ENCODE measurements at regions not wholly inside any gene's neighbourhood (a gene's known extent, or its start where the extent isn't known, plus 50 kb on each side); places are given as distances from the start of the nearest gene placed in this dataset.

DNA sequence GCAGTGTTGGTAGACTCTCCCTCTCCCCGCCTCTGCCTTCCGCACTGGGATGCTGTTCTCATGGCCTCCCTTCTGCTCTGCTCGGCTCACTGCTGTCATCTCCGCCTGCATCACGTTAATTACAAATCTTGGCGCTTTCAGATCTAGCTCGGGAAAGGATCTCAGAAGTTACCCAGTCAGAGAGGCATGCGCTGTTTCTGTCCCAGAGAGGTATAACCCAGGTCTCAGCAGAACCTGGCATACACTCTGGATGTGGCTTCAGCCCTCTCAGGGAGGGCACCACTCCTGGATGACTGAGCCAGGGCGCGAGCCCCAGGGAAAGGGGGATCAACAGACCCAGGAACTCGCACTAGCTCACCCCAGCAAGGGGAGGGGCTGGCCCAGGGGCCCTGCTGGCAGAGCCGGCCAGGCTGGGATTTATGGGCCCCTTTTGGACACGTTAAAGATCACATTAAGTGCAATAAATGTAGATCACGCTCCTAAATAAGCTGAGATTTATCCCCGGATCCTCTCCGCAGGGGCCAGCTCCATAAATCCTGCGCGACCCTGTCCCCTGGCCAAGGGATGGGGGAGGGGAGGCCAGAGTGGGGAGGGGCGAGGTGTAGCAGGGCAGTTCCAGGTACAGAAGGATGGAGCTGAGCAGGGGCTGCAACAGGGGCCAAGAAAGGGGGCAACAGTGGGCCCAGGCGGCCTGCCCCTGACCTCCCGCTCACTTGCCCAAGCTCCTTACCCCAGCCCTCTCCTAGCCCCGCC lies 101.3 kb upstream of the ZBTB40 start:
- Mint-ChIP-seq H3K4me3 (no peak overlapping the region), H3K4me1 (ENCODE audit: low read depth) (peaks cover 12% of the 10 kb centered on the region), H3K9me3 (no peaks in the 10 kb centered on the region), H3K27me3 (ENCODE audit: low read depth) (peaks cover 62% of the 10 kb centered on the region), H3K36me3 (ENCODE audit: insufficient read depth) (no peaks in the 10 kb centered on the region)
- DNase-seq (no peak), ATAC-seq (no peak)

GRCh38 chr1:22350924-22351767 lies 100.5 kb upstream of the ZBTB40 start:
- peaks cover 59% of the 10 kb centered on the region for H3K27me3 Mint-ChIP-seq (ENCODE audit: low read depth)
- H3K36me3 Mint-ChIP-seq (ENCODE audit: insufficient read depth), result no peaks in the 10 kb centered on the region
- H3K4me1 Mint-ChIP-seq (ENCODE audit: low read depth), result peaks cover 12% of the 10 kb centered on the region
- no peak for ATAC-seq
- H3K4me3 Mint-ChIP-seq, result no peak overlapping the region
- H3K9me3 Mint-ChIP-seq, result no peaks in the 10 kb centered on the region
- no peak for DNase-seq

DNA sequence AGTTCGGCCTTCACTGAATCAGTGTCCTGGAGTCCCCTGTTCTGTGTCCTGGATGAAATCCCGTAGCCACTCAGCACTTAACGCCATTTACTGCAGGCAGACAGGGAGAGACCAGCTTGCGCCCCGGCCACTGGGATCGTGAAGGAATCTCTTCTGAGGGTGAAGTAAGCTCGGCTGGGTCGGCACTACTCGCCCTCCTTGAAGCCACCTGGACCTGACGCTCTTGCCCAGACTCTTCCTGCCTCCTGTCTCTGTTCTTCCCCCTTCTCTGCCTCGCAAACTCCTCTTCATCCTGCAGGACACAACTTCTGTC lies 99.9 kb upstream of the ZBTB40 start:
- H3K4me1 Mint-ChIP-seq (ENCODE audit: low read depth), result peaks cover 12% of the 10 kb centered on the region
- no peaks in the 10 kb centered on the region for H3K9me3 Mint-ChIP-seq
- ATAC-seq, result no peak
- no peak for DNase-seq
- no peaks in the 10 kb centered on the region for H3K36me3 Mint-ChIP-seq (ENCODE audit: insufficient read depth)
- peaks cover 54% of the 10 kb centered on the region for H3K27me3 Mint-ChIP-seq (ENCODE audit: low read depth)
- H3K4me3 Mint-ChIP-seq, result no peak overlapping the region

DNA sequence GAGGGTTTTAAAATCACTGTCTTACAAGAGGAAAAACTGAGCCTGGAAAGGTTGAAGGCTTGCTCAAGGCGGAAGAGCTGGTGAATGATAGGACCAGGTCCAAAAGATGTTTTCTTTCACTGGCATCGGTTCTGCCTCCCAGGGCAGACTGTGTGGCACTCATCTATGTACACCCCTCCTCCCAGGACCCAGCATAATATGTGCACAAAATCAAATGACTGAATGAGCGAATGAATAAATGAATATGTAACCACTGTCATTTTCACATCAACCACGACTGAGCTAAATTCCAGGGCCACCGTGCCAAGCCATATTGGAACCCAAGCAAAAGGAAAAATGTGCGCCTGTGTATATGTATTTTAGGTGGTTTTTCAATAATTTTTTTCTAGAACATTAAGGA lies 99.3 kb upstream of the ZBTB40 start:
- DNase-seq (no peak), ATAC-seq (no peak)
- H3K4me3 Mint-ChIP-seq, result no peak overlapping the region
- no peaks in the 10 kb centered on the region for H3K9me3 Mint-ChIP-seq
- peaks cover 12% of the 10 kb centered on the region for H3K4me1 Mint-ChIP-seq (ENCODE audit: low read depth)
- peaks cover 58% of the 10 kb centered on the region for H3K27me3 Mint-ChIP-seq (ENCODE audit: low read depth)
- H3K36me3 Mint-ChIP-seq (ENCODE audit: insufficient read depth), result no peaks in the 10 kb centered on the region

DNA sequence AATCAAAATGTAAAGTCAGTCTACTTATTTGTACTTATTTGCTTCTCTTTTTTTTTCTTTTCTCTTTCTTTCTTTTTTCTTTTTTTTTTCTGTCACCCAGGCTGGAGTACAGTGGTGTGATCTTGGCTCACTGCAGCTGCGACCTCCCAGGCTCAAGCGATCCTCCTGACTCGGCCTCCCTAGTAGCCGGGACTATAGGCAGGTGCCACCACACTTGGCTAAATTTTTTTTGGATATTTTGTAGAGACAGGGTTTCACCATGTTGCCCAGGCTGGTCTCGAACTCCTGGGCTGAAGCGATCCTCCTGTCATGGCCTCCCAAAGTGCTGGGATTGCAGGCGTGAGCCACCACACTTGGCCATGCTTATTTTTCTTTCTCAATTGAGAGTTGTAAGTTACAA lies 98.8 kb upstream of the ZBTB40 start:
- no peaks in the 10 kb centered on the region for H3K9me3 Mint-ChIP-seq

DNA sequence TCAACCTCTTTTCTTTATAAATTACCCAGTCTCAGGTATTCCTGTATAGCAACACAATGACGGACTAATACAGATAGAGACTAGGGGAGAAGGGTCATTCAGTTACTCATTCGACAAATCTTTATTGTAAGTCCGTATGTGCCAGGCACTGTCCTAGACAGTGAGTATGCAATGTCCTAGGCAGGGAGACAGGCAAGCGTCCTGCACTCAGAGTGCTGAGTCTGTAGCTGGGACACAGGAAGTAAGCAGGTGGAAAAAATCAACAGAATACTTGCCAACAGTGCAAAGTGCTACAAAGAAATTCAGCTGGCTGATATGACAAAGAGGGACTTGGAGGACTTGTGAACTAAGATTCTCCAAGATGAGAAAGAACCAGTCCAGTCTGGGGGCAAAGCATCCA lies 92.2 kb upstream of the ZBTB40 start:
- Mint-ChIP-seq H3K4me3 (no peak overlapping the region), H3K4me1 (ENCODE audit: low read depth) (no peaks in the 10 kb centered on the region), H3K9me3 (no peaks in the 10 kb centered on the region), H3K36me3 (ENCODE audit: insufficient read depth) (no peaks in the 10 kb centered on the region), H3K27me3 (ENCODE audit: low read depth) (peaks cover 50% of the 10 kb centered on the region)
- no peak for DNase-seq
- no peak for ATAC-seq

More for the DNA sequence above, 98.8 kb upstream of the ZBTB40 start:
- no peak for ATAC-seq
- Mint-ChIP-seq H3K4me1 (ENCODE audit: low read depth) (peaks cover 12% of the 10 kb centered on the region), H3K27me3 (ENCODE audit: low read depth) (peaks cover 60% of the 10 kb centered on the region), H3K36me3 (ENCODE audit: insufficient read depth) (no peaks in the 10 kb centered on the region), H3K4me3 (no peak overlapping the region)
- DNase-seq, result no peak

GRCh38 chr1:22362626-22363402 lies 88.8 kb upstream of the ZBTB40 start:
- no peaks in the 10 kb centered on the region for H3K9me3 Mint-ChIP-seq
- H3K4me1 Mint-ChIP-seq (ENCODE audit: low read depth), result no peaks in the 10 kb centered on the region
- DNase-seq (no peak), ATAC-seq (no peak)
- no peak overlapping the region for H3K4me3 Mint-ChIP-seq
- peaks cover 54% of the 10 kb centered on the region for H3K27me3 Mint-ChIP-seq (ENCODE audit: low read depth)
- H3K36me3 Mint-ChIP-seq (ENCODE audit: insufficient read depth), result no peaks in the 10 kb centered on the region

- no peak for DNase-seq
- no peak for ATAC-seq
- H3K4me3 Mint-ChIP-seq, result no peak overlapping the region
- peaks cover 54% of the 10 kb centered on the region for H3K27me3 Mint-ChIP-seq (ENCODE audit: low read depth)
- no peaks in the 10 kb centered on the region for H3K36me3 Mint-ChIP-seq (ENCODE audit: insufficient read depth)
- no peaks in the 10 kb centered on the region for H3K9me3 Mint-ChIP-seq
- no peaks in the 10 kb centered on the region for H3K4me1 Mint-ChIP-seq (ENCODE audit: low read depth)
Measured at GRCh38 chr1:22363403-22364325, 88.0 kb upstream of the ZBTB40 start.

GRCh38 chr1:22364326-22364650 lies 87.4 kb upstream of the ZBTB40 start:
- ATAC-seq (no peak), DNase-seq (no peak)
- Mint-ChIP-seq H3K4me3 (no peak overlapping the region), H3K9me3 (no peaks in the 10 kb centered on the region), H3K4me1 (ENCODE audit: low read depth) (no peaks in the 10 kb centered on the region), H3K27me3 (ENCODE audit: low read depth) (peaks cover 48% of the 10 kb centered on the region), H3K36me3 (ENCODE audit: insufficient read depth) (no peaks in the 10 kb centered on the region)

DNA sequence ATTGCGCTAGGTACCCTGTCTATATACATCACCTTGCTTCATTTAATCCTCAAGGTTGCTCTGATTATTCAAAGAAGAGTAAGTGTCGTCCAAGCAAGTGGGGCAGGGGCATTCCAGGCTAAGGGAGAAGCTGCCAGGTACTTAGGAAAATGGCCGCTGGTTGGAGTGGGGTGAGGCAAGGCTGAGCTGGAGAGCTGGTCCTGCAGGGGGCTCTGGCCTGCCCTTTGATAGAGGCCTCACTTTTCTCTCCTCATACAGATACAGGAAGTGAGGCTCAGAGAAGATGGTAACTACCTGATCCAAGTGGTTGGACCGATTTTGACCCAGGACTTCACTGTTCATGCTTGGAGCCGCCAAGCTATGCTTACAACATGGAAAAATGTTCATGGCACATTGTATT lies 86.9 kb upstream of the ZBTB40 start:
- no peak for DNase-seq
- H3K4me3 Mint-ChIP-seq, result no peak overlapping the region
- no peaks in the 10 kb centered on the region for H3K4me1 Mint-ChIP-seq (ENCODE audit: low read depth)
- H3K36me3 Mint-ChIP-seq (ENCODE audit: insufficient read depth), result no peaks in the 10 kb centered on the region
- H3K27me3 Mint-ChIP-seq (ENCODE audit: low read depth), result peaks cover 43% of the 10 kb centered on the region
- H3K9me3 Mint-ChIP-seq, result no peaks in the 10 kb centered on the region
- no peak for ATAC-seq

- ATAC-seq (no peak), DNase-seq (no peak)
- no peak overlapping the region for H3K4me3 Mint-ChIP-seq
- H3K9me3 Mint-ChIP-seq, result no peaks in the 10 kb centered on the region
- H3K27me3 Mint-ChIP-seq (ENCODE audit: low read depth), result peaks cover 45% of the 10 kb centered on the region
- H3K36me3 Mint-ChIP-seq (ENCODE audit: insufficient read depth), result no peaks in the 10 kb centered on the region
- no peaks in the 10 kb centered on the region for H3K4me1 Mint-ChIP-seq (ENCODE audit: low read depth)
Measured at GRCh38 chr1:22365331-22366295, 86.0 kb upstream of the ZBTB40 start.

- peaks cover 42% of the 10 kb centered on the region for H3K27me3 Mint-ChIP-seq (ENCODE audit: low read depth)
- H3K36me3 Mint-ChIP-seq (ENCODE audit: insufficient read depth), result no peaks in the 10 kb centered on the region
- no peaks in the 10 kb centered on the region for H3K4me1 Mint-ChIP-seq (ENCODE audit: low read depth)
- DNase-seq (no peak), ATAC-seq (no peak)
- H3K4me3 Mint-ChIP-seq, result no peak overlapping the region
- H3K9me3 Mint-ChIP-seq, result no peaks in the 10 kb centered on the region
Measured at GRCh38 chr1:22366346-22366745, 85.3 kb upstream of the ZBTB40 start.

- Mint-ChIP-seq H3K36me3 (ENCODE audit: insufficient read depth) (no peaks in the 10 kb centered on the region), H3K4me1 (ENCODE audit: low read depth) (no peaks in the 10 kb centered on the region), H3K4me3 (no peak overlapping the region), H3K27me3 (ENCODE audit: low read depth) (peaks cover 45% of the 10 kb centered on the region), H3K9me3 (no peaks in the 10 kb centered on the region)
- DNase-seq (no peak), ATAC-seq (no peak)
Measured at GRCh38 chr1:22368125-22368524, 83.5 kb upstream of the ZBTB40 start.
